GM23248 (cell line): ENCODE measurements at regions not wholly inside any gene's neighbourhood (a gene's known extent, or its start where the extent isn't known, plus 50 kb on each side); places are given as distances from the start of the nearest gene placed in this dataset.

Source experiments
- DNase-seq: peaks from one replicate; pipeline ENCODE4 v3.0.0-alpha.2; 2015
- H2AFZ ChIP-seq: fragments of 200-600 bp; sonication (generic); 2 replicates; pipeline ENCODE4 v1.6.1; 2016; ENCODE audit warnings: antibody characterized with exemption
- H3F3A ChIP-seq: fragments of 200-600 bp; sonication (generic); 2 replicates; pipeline ENCODE4 v1.6.1; 2016; ENCODE audit warnings: mild to moderate bottlenecking, antibody characterized with exemption, mixed run types; ENCODE audit not compliant: insufficient read depth
- H3K27ac ChIP-seq: fragments of 200-600 bp; sonication (generic); 2 replicates; pipeline ENCODE4 v1.5.1; 2016; ENCODE audit warnings: mild to moderate bottlenecking
- H3K27me3 ChIP-seq: fragments of 200-600 bp; sonication (generic); replicated peaks from 2 replicates; pipeline ENCODE4 v1.6.1; 2016; ENCODE audit warnings: mild to moderate bottlenecking; ENCODE audit not compliant: insufficient read depth
- H3K36me3 ChIP-seq: fragments of 200-600 bp; sonication (generic); 2 replicates; pipeline ENCODE4 v1.6.1; 2016; ENCODE audit warnings: low read depth, mild to moderate bottlenecking
- H3K4me1 ChIP-seq: fragments of 200-600 bp; sonication (generic); 2 replicates; pipeline ENCODE4 v1.6.1; 2016; ENCODE audit warnings: mild to moderate bottlenecking; ENCODE audit not compliant: insufficient read depth
- H3K4me2 ChIP-seq: fragments of 200-600 bp; sonication (generic); one replicate; pipeline ENCODE4 v1.6.1; 2016; ENCODE audit warnings: mild to moderate bottlenecking; ENCODE audit not compliant: unreplicated experiment
- H3K4me3 ChIP-seq: fragments of 200-600 bp; sonication (generic); 2 replicates; pipeline ENCODE4 v1.5.1; 2016; ENCODE audit warnings: mild to moderate bottlenecking
- H3K79me2 ChIP-seq: fragments of 200-600 bp; sonication (generic); 2 replicates; pipeline ENCODE4 v1.6.1; 2016; ENCODE audit warnings: mild to moderate bottlenecking; ENCODE audit not compliant: insufficient read depth
- H3K9ac ChIP-seq: fragments of 200-600 bp; sonication (generic); 2 replicates; pipeline ENCODE4 v1.6.1; 2016; ENCODE audit warnings: mild to moderate bottlenecking
- H3K9me2 ChIP-seq: fragments of 200-600 bp; sonication (generic); 2 replicates; pipeline ENCODE4 v1.6.1; 2016; ENCODE audit warnings: mixed run types, mild to moderate bottlenecking, moderate library complexity; ENCODE audit not compliant: insufficient read depth
- H3K9me3 ChIP-seq: fragments of 200-600 bp; sonication (generic); one replicate; pipeline ENCODE4 v1.6.1; 2017; ENCODE audit warnings: low read depth
- H4K20me1 ChIP-seq: fragments of 200-600 bp; sonication (generic); 2 replicates; pipeline ENCODE4 v1.6.0; 2016; ENCODE audit not compliant: insufficient read depth
- EZH2 ChIP-seq: fragments of 200-600 bp; sonication (generic); IDR thresholded peaks from 2 replicates; pipeline ENCODE4 v1.6.1; 2018; ENCODE audit warnings: antibody characterized with exemption, mild to moderate bottlenecking; ENCODE audit not compliant: insufficient read depth, poor library complexity, severe bottlenecking
- EZH2phosphoT487 ChIP-seq: fragments of 200-600 bp; sonication (generic); IDR thresholded peaks from 2 replicates; pipeline ENCODE4 v1.6.1; 2018; ENCODE audit warnings: antibody characterized with exemption, moderate library complexity, mild to moderate bottlenecking, low read depth; ENCODE audit not compliant: insufficient read depth
- WGBS, 2 experiments: methylation state at CpG; one replicate each; pipeline ENCODE4 v1.1.6; 2015 to 2017; ENCODE audit warnings: low lambda C conversion rate in 2 of 2, low coverage in 1 of 2; ENCODE audit errors: missing lambda C conversion rate in 2 of 2; 5-methylcytosine and 5-hydroxymethylcytosine counted together
- in situ Hi-C: fragments of 300-500 bp; cut with MboI; formaldehyde crosslinking; loops from 2 replicates; pipeline ENCODE4 v1.15.0; 2020

- DNase-seq: no peak
- no peak overlapping the region for H3K4me2 ChIP-seq
- no peaks in the 10 kb centered on the region for H3K9me2 ChIP-seq
- in situ Hi-C loops: loop anchor here (10.0 kb wide), 1 partner anchor 61 kb away; no protein-coding TSS in a partner anchor
- no peak overlapping the region for H3K27ac ChIP-seq
- H3K4me1 ChIP-seq: no peaks in the 10 kb centered on the region
- H3K79me2 ChIP-seq: no peaks in the 10 kb centered on the region
- H3K36me3 ChIP-seq: no peaks in the 10 kb centered on the region
- H3K9me3 ChIP-seq: no peaks in the 10 kb centered on the region
- H4K20me1 ChIP-seq: no peaks in the 10 kb centered on the region
- no peaks in the 10 kb centered on the region for H3F3A ChIP-seq
- TF ChIP-seq EZH2phosphoT487 (no peak), EZH2 (no peak)
- no peak overlapping the region for H3K9ac ChIP-seq
- no peaks in the 10 kb centered on the region for H3K27me3 ChIP-seq
- 19 to 20% methylated on average over 8 of the region's 8 CpGs for WGBS, 2 experiments
- H3K4me3 ChIP-seq: no peak overlapping the region
- H2AFZ ChIP-seq: no peak overlapping the region
Observed at GRCh38 chr11:91433284-91434010, 791.2 kb upstream of the FAT3 start.

DNA sequence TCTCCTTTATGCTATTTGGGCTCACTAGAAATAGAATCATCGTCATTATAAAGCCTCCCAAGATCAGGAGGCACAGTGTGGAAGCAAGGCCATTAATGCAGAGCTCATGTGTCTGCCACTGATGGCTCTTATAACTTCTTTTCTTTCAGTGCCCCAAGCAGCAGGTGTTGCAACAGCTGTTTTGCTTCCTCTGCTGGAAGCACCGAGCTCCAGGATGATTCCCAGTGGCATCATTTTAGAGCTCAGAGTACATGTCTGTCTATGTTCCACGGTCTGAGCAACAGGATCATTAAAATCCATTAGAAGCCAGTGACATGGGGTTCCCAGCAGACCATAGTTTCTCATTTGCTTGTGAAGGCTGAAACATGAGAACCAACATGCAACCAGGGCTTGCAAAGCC, 803.0 kb upstream of the FAT3 start:
- DNase-seq: no peak
- Histone ChIP-seq H3F3A (no peaks in the 10 kb centered on the region), H3K9me2 (no peaks in the 10 kb centered on the region), H3K4me1 (no peaks in the 10 kb centered on the region), H3K4me3 (no peak overlapping the region), H3K27me3 (no peaks in the 10 kb centered on the region), H3K79me2 (no peaks in the 10 kb centered on the region), H4K20me1 (no peaks in the 10 kb centered on the region), H3K4me2 (no peak overlapping the region), H3K9me3 (no peaks in the 10 kb centered on the region), H3K36me3 (no peaks in the 10 kb centered on the region), H3K27ac (no peak overlapping the region), H2AFZ (no peak overlapping the region), H3K9ac (no peak overlapping the region)
- TF ChIP-seq EZH2 (no peak), EZH2phosphoT487 (no peak)
- 7 to 9% methylated on average over 3 of the region's 3 CpGs for WGBS, 2 experiments
- in situ Hi-C loops: no loop called here

DNA sequence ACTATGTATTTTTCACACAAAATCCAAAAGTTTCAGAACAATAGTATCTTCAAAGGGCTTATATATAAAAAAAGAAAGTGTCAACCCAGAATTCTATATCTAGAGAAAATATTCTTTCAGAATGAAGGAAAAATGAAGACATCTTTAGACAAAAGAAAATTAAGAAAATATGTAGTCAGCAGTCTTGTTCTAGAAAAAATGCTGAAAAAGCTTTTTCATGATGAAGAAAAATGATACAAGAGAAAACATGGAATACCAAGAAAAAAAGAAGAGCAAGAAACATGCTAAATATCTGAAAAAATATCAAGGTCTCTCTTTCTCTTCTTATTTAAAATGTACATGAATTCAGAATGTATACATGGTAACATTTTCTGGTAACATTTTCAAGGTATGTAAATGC, 816.8 kb upstream of the FAT3 start:
- Histone ChIP-seq H3K9me2 (no peaks in the 10 kb centered on the region), H4K20me1 (no peaks in the 10 kb centered on the region), H3K4me3 (no peak overlapping the region), H3K4me2 (no peak overlapping the region), H3K9ac (no peak overlapping the region), H3K27ac (no peak overlapping the region), H3K4me1 (no peaks in the 10 kb centered on the region), H3K9me3 (no peaks in the 10 kb centered on the region), H3F3A (no peaks in the 10 kb centered on the region), H3K36me3 (no peaks in the 10 kb centered on the region), H2AFZ (no peak overlapping the region), H3K79me2 (no peaks in the 10 kb centered on the region), H3K27me3 (no peaks in the 10 kb centered on the region)
- in situ Hi-C loops: no loop called here
- DNase-seq: no peak
- TF ChIP-seq EZH2phosphoT487 (no peak), EZH2 (no peak)

DNA sequence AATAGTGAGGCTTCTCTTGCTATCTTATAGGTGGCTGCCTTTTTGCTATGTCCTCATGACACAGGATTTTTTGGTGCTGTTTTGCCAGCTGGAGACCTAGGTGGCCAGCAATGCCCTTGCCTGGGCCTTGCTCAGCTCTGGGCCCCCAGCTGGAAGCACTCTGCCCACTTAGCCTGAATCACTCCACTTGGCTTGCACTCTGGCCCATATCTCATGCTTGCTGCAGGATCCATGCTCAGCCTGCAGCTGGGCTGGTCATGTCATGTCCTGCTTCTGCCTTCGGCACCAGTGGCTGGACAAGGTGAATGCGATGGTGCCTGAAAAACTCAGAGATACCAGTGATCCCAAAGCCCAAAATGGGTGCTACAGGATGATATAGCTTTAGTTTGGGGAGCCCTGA, 818.6 kb upstream of the FAT3 start:
- H3K27me3 ChIP-seq: no peaks in the 10 kb centered on the region
- H3K9ac ChIP-seq: no peak overlapping the region
- H3K9me2 ChIP-seq: no peaks in the 10 kb centered on the region
- no peak overlapping the region for H3K4me2 ChIP-seq
- H2AFZ ChIP-seq: no peak overlapping the region
- no peaks in the 10 kb centered on the region for H3K79me2 ChIP-seq
- DNase-seq: no peak
- no peaks in the 10 kb centered on the region for H3F3A ChIP-seq
- TF ChIP-seq EZH2phosphoT487: no peak
- no peak overlapping the region for H3K27ac ChIP-seq
- H3K4me1 ChIP-seq: no peaks in the 10 kb centered on the region
- H3K36me3 ChIP-seq: no peaks in the 10 kb centered on the region
- H3K9me3 ChIP-seq: no peaks in the 10 kb centered on the region
- in situ Hi-C loops: no loop called here
- no peaks in the 10 kb centered on the region for H4K20me1 ChIP-seq
- 20 to 40% methylated on average over 2 of the region's 2 CpGs for WGBS, 2 experiments
- H3K4me3 ChIP-seq: no peak overlapping the region

DNA sequence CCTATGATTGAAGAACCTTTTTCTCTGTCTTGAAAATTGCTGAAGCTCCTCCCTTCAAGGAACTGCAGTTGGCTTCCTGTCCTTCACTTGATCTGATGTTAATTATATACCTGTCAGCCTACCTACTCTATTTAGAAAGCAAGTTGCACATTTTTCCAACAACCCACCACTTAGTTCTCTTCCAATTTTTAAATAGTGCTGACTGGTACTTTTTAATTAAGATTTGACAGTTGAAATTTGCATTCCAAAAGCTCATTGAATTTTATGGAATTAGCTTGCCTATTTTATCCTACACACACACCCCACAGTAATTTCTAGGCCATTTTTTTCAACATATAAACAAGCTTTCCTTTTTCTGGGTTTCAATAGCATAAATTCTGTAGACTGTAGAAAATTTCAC, 820.3 kb upstream of the FAT3 start:
- no peak for DNase-seq
- no peaks in the 10 kb centered on the region for H3F3A ChIP-seq

More for the DNA sequence above, 820.3 kb upstream of the FAT3 start:
- no peak overlapping the region for H2AFZ ChIP-seq
- no peaks in the 10 kb centered on the region for H3K9me3 ChIP-seq
- TF ChIP-seq EZH2phosphoT487: no peak
- no peak for TF ChIP-seq EZH2
- H3K79me2 ChIP-seq: no peaks in the 10 kb centered on the region
- in situ Hi-C loops: no loop called here
- no peaks in the 10 kb centered on the region for H3K27me3 ChIP-seq
- no peaks in the 10 kb centered on the region for H3K36me3 ChIP-seq
- no peak overlapping the region for H3K4me2 ChIP-seq
- no peaks in the 10 kb centered on the region for H3K4me1 ChIP-seq
- H3K4me3 ChIP-seq: no peak overlapping the region
- no peaks in the 10 kb centered on the region for H3K9me2 ChIP-seq
- no peak overlapping the region for H3K9ac ChIP-seq
- no peak overlapping the region for H3K27ac ChIP-seq
- H4K20me1 ChIP-seq: no peaks in the 10 kb centered on the region
